ENCODE measurements at regions not wholly inside any gene's neighbourhood (a gene's known extent, or its start where the extent isn't known, plus 50 kb on each side); places are given as distances from the start of the nearest gene placed in this dataset.

- no peak for TF ChIP-seq CTCF (IDR thresholded peaks at IDR 0.05)
- Mint-ChIP-seq H3K27me3 (no peaks in the 10 kb centered on the region), H3K4me1 (ENCODE audit: low read depth) (no peaks in the 10 kb centered on the region), H3K4me3 (no peak overlapping the region), H3K36me3 (ENCODE audit: low read depth) (no peaks in the 10 kb centered on the region), H3K27ac (no peak overlapping the region), H3K9me3 (no peaks in the 10 kb centered on the region)
- ChIA-PET POLR2A (no interaction called here), CTCF (no interaction called here)
- intact Hi-C loops (cut with micrococcal nuclease) = no loop called here
- no peak for DNase-seq
- ATAC-seq = no peak
These were observed 1230.3 kb downstream of the RPA4 start for GRCh38 chrX:98114021-98114420.

DNA sequence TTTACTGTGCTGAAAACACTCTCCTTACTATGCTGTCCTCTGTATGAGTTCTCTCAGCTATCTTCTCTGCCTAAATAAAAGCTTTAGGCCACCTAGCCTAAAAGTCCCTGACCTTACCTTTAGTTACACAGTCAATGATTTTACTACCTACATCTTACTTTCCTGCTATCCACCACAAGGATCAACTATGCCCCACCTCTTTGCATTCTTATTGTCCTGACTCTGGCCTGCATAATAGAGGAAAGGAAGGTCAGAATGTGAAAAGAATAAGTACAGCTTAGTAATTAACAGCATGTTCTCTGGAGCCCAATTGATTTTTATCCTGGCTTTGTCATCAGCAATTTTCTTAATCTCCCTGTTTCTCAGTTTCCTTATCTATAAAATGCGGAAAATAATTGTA is 1257.8 kb downstream of the RPA4 start:
- Mint-ChIP-seq H3K27me3 (no peaks in the 10 kb centered on the region), H3K4me3 (no peak overlapping the region), H3K27ac (no peak overlapping the region), H3K36me3 (ENCODE audit: low read depth) (no peaks in the 10 kb centered on the region), H3K4me1 (ENCODE audit: low read depth) (no peaks in the 10 kb centered on the region), H3K9me3 (peaks cover 6% of the 10 kb centered on the region)
- intact Hi-C loops (cut with micrococcal nuclease) = no loop called here
- ChIA-PET CTCF (no interaction called here), POLR2A (no interaction called here)
- ATAC-seq = no peak
- no peak for TF ChIP-seq CTCF (IDR thresholded peaks at IDR 0.05)
- no peak for DNase-seq

GRCh38 chrX:98191003-98191402 is 1307.3 kb downstream of the RPA4 start:
- H3K36me3 Mint-ChIP-seq (ENCODE audit: low read depth) = no peaks in the 10 kb centered on the region

GRCh38 chrX:98194036-98194435 is 1310.3 kb downstream of the RPA4 start:
- no peak for ATAC-seq
- no peaks in the 10 kb centered on the region for H3K36me3 Mint-ChIP-seq (ENCODE audit: low read depth)
- DNase-seq = no peak
- H3K27me3 Mint-ChIP-seq = no peaks in the 10 kb centered on the region
- ChIA-PET CTCF (no interaction called here), POLR2A (no interaction called here)
- H3K4me3 Mint-ChIP-seq = no peak overlapping the region
- intact Hi-C loops (cut with micrococcal nuclease) = no loop called here
- no peak for TF ChIP-seq CTCF (IDR thresholded peaks at IDR 0.05)
- H3K9me3 Mint-ChIP-seq = no peaks in the 10 kb centered on the region
- H3K4me1 Mint-ChIP-seq (ENCODE audit: low read depth) = no peaks in the 10 kb centered on the region
- H3K27ac Mint-ChIP-seq = no peak overlapping the region

More at GRCh38 chrX:98191003-98191402, 1307.3 kb downstream of the RPA4 start:
- H3K4me3 Mint-ChIP-seq = no peak overlapping the region
- H3K27me3 Mint-ChIP-seq = no peaks in the 10 kb centered on the region
- POLR2A ChIA-PET = no interaction called here
- DNase-seq (no peak), ATAC-seq (no peak)
- intact Hi-C loops (cut with micrococcal nuclease) = no loop called here
- H3K27ac Mint-ChIP-seq = no peak overlapping the region
- CTCF ChIA-PET = no interaction called here
- no peaks in the 10 kb centered on the region for H3K9me3 Mint-ChIP-seq
- no peaks in the 10 kb centered on the region for H3K4me1 Mint-ChIP-seq (ENCODE audit: low read depth)
- TF ChIP-seq CTCF (IDR thresholded peaks at IDR 0.05) = no peak

GRCh38 chrX:98203800-98204199 is 1320.1 kb downstream of the RPA4 start:
- Mint-ChIP-seq H3K9me3 (peaks cover 2% of the 10 kb centered on the region), H3K27ac (no peak overlapping the region), H3K4me1 (ENCODE audit: low read depth) (no peaks in the 10 kb centered on the region), H3K36me3 (ENCODE audit: low read depth) (no peaks in the 10 kb centered on the region), H3K4me3 (no peak overlapping the region), H3K27me3 (no peaks in the 10 kb centered on the region)
- DNase-seq = no peak
- ChIA-PET CTCF (no interaction called here), POLR2A (no interaction called here)
- no peak for TF ChIP-seq CTCF (IDR thresholded peaks at IDR 0.05)
- no peak for ATAC-seq
- intact Hi-C loops (cut with micrococcal nuclease) = no loop called here

Data from activated CD8-positive, alpha-beta T cell treated with anti-CD3 and anti-CD28 coated beads for 36 hours (primary cell).